Ovary (tissue), 7 donors: ENCODE measurements at regions not wholly inside any gene's neighbourhood (a gene's known extent, or its start where the extent isn't known, plus 50 kb on each side); places are given as distances from the start of the nearest gene placed in this dataset.

Source experiments
- DNase-seq, 5 donors: peaks; one replicate each; pipeline ENCODE4 v3.0.0-alpha.2; 2019 to 2020
- H3K27ac ChIP-seq, 2 donors: fragments of 200-600 bp; one replicate each; pipeline versions ENCODE4 v1.5.1 to v1.8.0; 2019 to 2022
- H3K27me3 ChIP-seq: fragments of 200-600 bp; one replicate; pipeline ENCODE4 v1.8.0; 2022
- H3K36me3 ChIP-seq: fragments of 200-600 bp; sonication (generic); one replicate; pipeline ENCODE4 v1.5.1; 2019
- H3K4me1 ChIP-seq: one replicate; pipeline ENCODE4 v1.8.1; 2013; ENCODE audit warnings: mild to moderate bottlenecking, moderate library complexity; ENCODE audit not compliant: insufficient read depth
- H3K4me3 ChIP-seq: fragments of 200-600 bp; sonication (generic); one replicate; pipeline ENCODE4 v1.5.1; 2017
- H3K9me3 ChIP-seq, 2 donors: fragments of 200-600 bp in 1 of 2; sonication (generic) in 1 of 2; one replicate each; pipeline versions ENCODE4 v1.5.1 to v1.8.1; 2013 to 2019; ENCODE audit warnings: mild to moderate bottlenecking in 1 of 2, moderate library complexity in 1 of 2
- EP300 ChIP-seq: sonication (generic); formaldehyde crosslinking; IDR thresholded peaks from one replicate; pipeline ENCODE4 v1.6.1; 2017; ENCODE audit warnings: antibody characterized with exemption
- POLR2A ChIP-seq: fragments of 450-650 bp; IDR thresholded peaks from one replicate; pipeline ENCODE4 v1.6.1; 2017; ENCODE audit warnings: antibody characterized with exemption, mild to moderate bottlenecking, moderate library complexity
- WGBS, 3 donors: extraction: QIAGEN DNeasy Blood & Tissue Kit in 1 of 3; methylation state at CpG; one replicate each; pipeline versions ENCODE4 v1.1.5 to v1.1.7; 2013 to 2017; 5-methylcytosine and 5-hydroxymethylcytosine counted together
- intact Hi-C, 4 donors: fragments of 100-400 bp; cut with DNase I; formaldehyde crosslinking; loops; one replicate each; pipeline versions ENCODE4 v1.11.0 to v1.15.1; 2022 to 2023
- TF ChIP-seq, protein P1 (sequence below), 3 donors: fragments of 450-650 bp in 2 of 3; fragments of 200-600 bp in 1 of 3; IDR thresholded peaks; one replicate each; pipeline versions ENCODE4 v1.5.1 to v1.8.0; 2016 to 2022; ENCODE audit warnings: antibody characterized with exemption in 3 of 3, mild to moderate bottlenecking in 1 of 3
- donor health status: DM: no; HTN: no; CAD: no; lungs with moderate emphysema.
- donor health status: DM: no; HTN: no; CAD: no.
- donor health status: Bipolar disorder and iron deficiency.
- donor health status: DM: no; HTN: no; CAD: no.
- donor health status: DM: yes; HTN: yes; CAD: no.

GRCh38 chr6:144737998-144738397 is 452.9 kb downstream of the UTRN start:
- Histone ChIP-seq H3K27ac (no peak overlapping the region), H3K9me3 (no peaks in the 10 kb centered on the region), H3K4me1 (no peaks in the 10 kb centered on the region), H3K4me3 (no peak overlapping the region), H3K36me3 (no peaks in the 10 kb centered on the region), H3K27me3 (no peaks in the 10 kb centered on the region)
- DNase-seq: no peak
- intact Hi-C loops: no loop called here
- WGBS, 3 donors: 86 to 90% (median 90%) methylated on average over 4 of the region's 4 CpGs
- no peak for TF ChIP-seq POLR2A
- TF ChIP-seq, protein P1, sequence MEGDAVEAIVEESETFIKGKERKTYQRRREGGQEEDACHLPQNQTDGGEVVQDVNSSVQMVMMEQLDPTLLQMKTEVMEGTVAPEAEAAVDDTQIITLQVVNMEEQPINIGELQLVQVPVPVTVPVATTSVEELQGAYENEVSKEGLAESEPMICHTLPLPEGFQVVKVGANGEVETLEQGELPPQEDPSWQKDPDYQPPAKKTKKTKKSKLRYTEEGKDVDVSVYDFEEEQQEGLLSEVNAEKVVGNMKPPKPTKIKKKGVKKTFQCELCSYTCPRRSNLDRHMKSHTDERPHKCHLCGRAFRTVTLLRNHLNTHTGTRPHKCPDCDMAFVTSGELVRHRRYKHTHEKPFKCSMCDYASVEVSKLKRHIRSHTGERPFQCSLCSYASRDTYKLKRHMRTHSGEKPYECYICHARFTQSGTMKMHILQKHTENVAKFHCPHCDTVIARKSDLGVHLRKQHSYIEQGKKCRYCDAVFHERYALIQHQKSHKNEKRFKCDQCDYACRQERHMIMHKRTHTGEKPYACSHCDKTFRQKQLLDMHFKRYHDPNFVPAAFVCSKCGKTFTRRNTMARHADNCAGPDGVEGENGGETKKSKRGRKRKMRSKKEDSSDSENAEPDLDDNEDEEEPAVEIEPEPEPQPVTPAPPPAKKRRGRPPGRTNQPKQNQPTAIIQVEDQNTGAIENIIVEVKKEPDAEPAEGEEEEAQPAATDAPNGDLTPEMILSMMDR (IDR thresholded peaks at IDR 0.05): no peak

GRCh38 chr6:144739873-144740272 is 454.7 kb downstream of the UTRN start:
- Histone ChIP-seq H3K9me3 (no peaks in the 10 kb centered on the region), H3K27ac (no peak overlapping the region), H3K4me1 (no peaks in the 10 kb centered on the region), H3K36me3 (no peaks in the 10 kb centered on the region), H3K4me3 (no peak overlapping the region), H3K27me3 (no peaks in the 10 kb centered on the region)
- no peak for DNase-seq
- TF ChIP-seq POLR2A (no peak), EP300 (no peak)
- TF ChIP-seq, protein P1 (IDR thresholded peaks at IDR 0.05): no peak
- WGBS, 3 donors: 93 to 98% (median 98%) methylated on average over 1 of the region's 1 CpG
- intact Hi-C loops: no loop called here

- no peaks in the 10 kb centered on the region for H3K36me3 ChIP-seq
- no peak for DNase-seq
- no peak overlapping the region for H3K4me3 ChIP-seq
- H3K9me3 ChIP-seq: no peaks in the 10 kb centered on the region
- no peaks in the 10 kb centered on the region for H3K4me1 ChIP-seq
- TF ChIP-seq, protein P1 (IDR thresholded peaks at IDR 0.05): no peak
- TF ChIP-seq POLR2A: no peak
- TF ChIP-seq EP300: no peak
- intact Hi-C loops: no loop called here
- no peak overlapping the region for H3K27ac ChIP-seq
- 95 to 98% (median 96%) methylated on average over 3 of the region's 3 CpGs for WGBS, 3 donors
- H3K27me3 ChIP-seq: no peaks in the 10 kb centered on the region
Observed at GRCh38 chr6:144741659-144742058, 456.5 kb downstream of the UTRN start.

DNA sequence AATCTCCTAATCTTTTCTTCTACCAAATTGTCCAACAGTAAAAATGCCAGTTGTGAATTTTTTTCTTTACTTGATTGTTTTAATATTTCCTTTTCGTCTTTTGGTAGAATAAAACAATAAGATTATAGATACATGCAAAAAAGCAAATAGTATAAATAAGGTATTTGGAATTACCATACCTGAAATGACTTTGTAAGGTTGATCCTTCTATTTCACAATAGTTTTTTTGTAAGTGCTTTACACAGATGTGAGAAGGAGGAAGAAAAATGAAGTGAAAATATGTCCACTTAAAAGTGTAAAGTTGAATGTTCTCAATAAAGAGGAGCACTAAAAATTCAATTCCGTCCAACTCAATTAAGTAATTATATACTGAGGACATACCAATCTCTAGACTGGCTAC is 457.6 kb downstream of the UTRN start:
- intact Hi-C loops: no loop called here
- H3K36me3 ChIP-seq: no peaks in the 10 kb centered on the region
- DNase-seq: no peak
- H3K4me1 ChIP-seq: no peaks in the 10 kb centered on the region
- H3K4me3 ChIP-seq: no peak overlapping the region
- WGBS, 3 donors: 90 to 93% (median 91%) methylated on average over 2 of the region's 2 CpGs
- H3K27ac ChIP-seq: no peak overlapping the region
- H3K9me3 ChIP-seq: no peaks in the 10 kb centered on the region
- H3K27me3 ChIP-seq: no peaks in the 10 kb centered on the region
- TF ChIP-seq, protein P1 (IDR thresholded peaks at IDR 0.05): no peak
- TF ChIP-seq POLR2A: no peak
- TF ChIP-seq EP300: no peak

GRCh38 chr6:144744720-144745119 is 459.6 kb downstream of the UTRN start:
- 75 to 88% (median 84%) methylated on average over 3 of the region's 3 CpGs for WGBS, 3 donors
- H3K4me3 ChIP-seq: no peak overlapping the region
- no peak for DNase-seq
- no peaks in the 10 kb centered on the region for H3K4me1 ChIP-seq
- TF ChIP-seq POLR2A: no peak
- intact Hi-C loops: no loop called here
- no peak overlapping the region for H3K27ac ChIP-seq
- no peaks in the 10 kb centered on the region for H3K36me3 ChIP-seq
- no peaks in the 10 kb centered on the region for H3K27me3 ChIP-seq
- H3K9me3 ChIP-seq: no peaks in the 10 kb centered on the region
